H9 (cell line): ENCODE measurements at regions not wholly inside any gene's neighbourhood (a gene's known extent, or its start where the extent isn't known, plus 50 kb on each side); places are given as distances from the start of the nearest gene placed in this dataset.
A peak's percentile ranks its signal among the peaks of the same experiment; 100 is the strongest.

Experiments
- DNase-seq: peaks from one replicate; pipeline ENCODE4 v3.0.0-alpha.2; 2017
- H2AFZ ChIP-seq: one replicate; pipeline ENCODE4 v1.6.1; 2013; ENCODE audit warnings: mild to moderate bottlenecking, low read length, control low read depth, moderate library complexity
- H2AK5ac ChIP-seq: 2 replicates; pipeline ENCODE4 v1.6.1; 2013; ENCODE audit warnings: low read length, control low read depth, mixed read lengths; ENCODE audit not compliant: insufficient read length
- H2BK120ac ChIP-seq: one replicate; pipeline ENCODE4 v1.6.1; 2013; ENCODE audit warnings: low read depth, mild to moderate bottlenecking, low read length, control low read depth, inconsistent platforms; ENCODE audit not compliant: poor library complexity, severe bottlenecking
- H2BK12ac ChIP-seq: 2 replicates; pipeline ENCODE4 v1.6.1; 2013; ENCODE audit warnings: low read length, control low read depth, mixed read lengths, low read depth; ENCODE audit not compliant: insufficient read length
- H2BK15ac ChIP-seq: 2 replicates; pipeline ENCODE4 v1.6.1; 2013; ENCODE audit warnings: low read depth, low read length, control low read depth
- H2BK20ac ChIP-seq: one replicate; pipeline ENCODE4 v1.6.1; 2013; ENCODE audit warnings: low read depth, mild to moderate bottlenecking, low read length, control low read depth, inconsistent platforms; ENCODE audit not compliant: poor library complexity, severe bottlenecking
- H2BK5ac ChIP-seq: 2 replicates; pipeline ENCODE4 v1.6.1; 2013; ENCODE audit warnings: low read length, control low read depth, mixed read lengths; ENCODE audit not compliant: insufficient read length
- H3K14ac ChIP-seq: 2 replicates; pipeline ENCODE4 v1.6.1; 2013; ENCODE audit warnings: low read length, control low read depth; ENCODE audit not compliant: insufficient read depth
- H3K18ac ChIP-seq: 2 replicates; pipeline ENCODE4 v1.6.1; 2013; ENCODE audit warnings: low read depth, mild to moderate bottlenecking, mixed read lengths, low read length, control low read depth; ENCODE audit not compliant: insufficient read length
- H3K23ac ChIP-seq: 2 replicates; pipeline ENCODE4 v1.6.1; 2013; ENCODE audit warnings: low read length, control low read depth, mixed read lengths, low read depth; ENCODE audit not compliant: insufficient read length
- H3K23me2 ChIP-seq: 2 replicates; pipeline ENCODE4 v1.6.1; 2013; ENCODE audit warnings: low read depth, mild to moderate bottlenecking, mixed read lengths, low read length, control low read depth; ENCODE audit not compliant: insufficient read length, poor library complexity, severe bottlenecking
- H3K27ac ChIP-seq: 2 replicates; pipeline ENCODE4 v1.5.1; 2013; ENCODE audit warnings: low read length, control low read depth, mixed read lengths, low read depth; ENCODE audit not compliant: insufficient read length
- H3K27me3 ChIP-seq: 2 replicates; pipeline ENCODE4 v1.6.1; 2013; ENCODE audit warnings: low read length, control low read depth, inconsistent platforms; ENCODE audit not compliant: insufficient read depth
- H3K4ac ChIP-seq: 2 replicates; pipeline ENCODE4 v1.6.1; 2013; ENCODE audit warnings: low read depth, mild to moderate bottlenecking, control low read depth, inconsistent platforms, low read length, moderate library complexity
- H3K4me1 ChIP-seq: 2 replicates; pipeline ENCODE4 v1.6.1; 2013; ENCODE audit warnings: low read length, control low read depth, inconsistent platforms; ENCODE audit not compliant: insufficient read depth
- H3K4me2 ChIP-seq: 2 replicates; pipeline ENCODE4 v1.6.1; 2013; ENCODE audit warnings: low read length, control low read depth, mixed read lengths; ENCODE audit not compliant: insufficient read length, insufficient read depth
- H3K56ac ChIP-seq: 2 replicates; pipeline ENCODE4 v1.6.1; 2013; ENCODE audit warnings: low read depth, mild to moderate bottlenecking, mixed read lengths, low read length, control low read depth; ENCODE audit not compliant: insufficient read length
- H3K79me1 ChIP-seq: 2 replicates; pipeline ENCODE4 v1.6.1; 2013; ENCODE audit warnings: low read depth, mild to moderate bottlenecking, moderate library complexity, low read length, control low read depth, inconsistent platforms; ENCODE audit not compliant: insufficient read depth, poor library complexity, severe bottlenecking
- H3K79me2 ChIP-seq: 2 replicates; pipeline ENCODE4 v1.6.1; 2013; ENCODE audit warnings: low read length, control low read depth, inconsistent platforms; ENCODE audit not compliant: insufficient read depth
- H3K9ac ChIP-seq: 2 replicates; pipeline ENCODE4 v1.6.1; 2013; ENCODE audit warnings: low read length, control low read depth, mixed read lengths; ENCODE audit not compliant: insufficient read length; ENCODE audit errors: extremely low read depth
- H3K9me3 ChIP-seq: one replicate; pipeline ENCODE4 v1.6.1; 2013; ENCODE audit warnings: low read depth, low read length, inconsistent platforms; ENCODE audit not compliant: control insufficient read depth
- H3T11ph ChIP-seq: one replicate; pipeline ENCODE4 v1.6.1; 2013; ENCODE audit warnings: mild to moderate bottlenecking, low read length, control low read depth, inconsistent platforms
- H4K20me1 ChIP-seq: one replicate; pipeline ENCODE4 v1.6.1; 2013; ENCODE audit not compliant: control insufficient read depth, insufficient read length, insufficient read depth
- H4K5ac ChIP-seq: 2 replicates; pipeline ENCODE4 v1.6.1; 2013; ENCODE audit warnings: low read depth, mild to moderate bottlenecking, mixed read lengths, low read length, control low read depth; ENCODE audit not compliant: insufficient read length
- H4K8ac ChIP-seq: replicated peaks from 2 replicates; pipeline ENCODE4 v1.6.1; 2013; ENCODE audit warnings: low read length, control low read depth, mixed read lengths, low read depth; ENCODE audit not compliant: insufficient read length
- H4K91ac ChIP-seq: 2 replicates; pipeline ENCODE4 v1.6.1; 2013; ENCODE audit warnings: low read depth, mild to moderate bottlenecking, moderate library complexity, mixed read lengths, low read length, control low read depth; ENCODE audit not compliant: insufficient read length
- H3K27ac Mint-ChIP-seq, 3 experiments: 2 replicates in 2 of 3; 3 replicates in 1 of 3; pipeline ENCODE4 v1.8.0; 2020 to 2021; ENCODE audit warnings: mixed read lengths in 3 of 3, mild to moderate bottlenecking in 1 of 3, moderate library complexity in 1 of 3
- H3K27me3 Mint-ChIP-seq: 2 replicates; pipeline ENCODE4 v1.8.0; 2021; ENCODE audit warnings: low read depth, mild to moderate bottlenecking, moderate library complexity, mixed read lengths
- H3K36me3 Mint-ChIP-seq, 3 experiments: 2 replicates in 2 of 3; 3 replicates in 1 of 3; pipeline ENCODE4 v1.8.0; 2020 to 2021; ENCODE audit warnings: low read depth in 3 of 3, mixed read lengths in 3 of 3; ENCODE audit not compliant: insufficient read depth in 1 of 3
- H3K4me1 Mint-ChIP-seq, 2 experiments: 2 replicates each; pipeline ENCODE4 v1.8.0; 2020; ENCODE audit warnings: mixed read lengths in 2 of 2
- H3K4me3 Mint-ChIP-seq, 2 experiments: 2 replicates in 1 of 2; 3 replicates in 1 of 2; pipeline ENCODE4 v1.8.0; 2020 to 2021; ENCODE audit warnings: mild to moderate bottlenecking in 2 of 2, mixed read lengths in 2 of 2, moderate library complexity in 1 of 2
- H3K9me3 Mint-ChIP-seq, 2 experiments: 2 replicates in 1 of 2; 3 replicates in 1 of 2; pipeline ENCODE4 v1.8.0; 2020; ENCODE audit warnings: mild to moderate bottlenecking in 2 of 2, mixed read lengths in 2 of 2, moderate library complexity in 1 of 2
- WGBS: extraction: QIAGEN DNeasy Blood & Tissue Kit; methylation state at CpG from one replicate; pipeline ENCODE4 v1.1.7; 2013; ENCODE audit warnings: missing lambda C conversion rate, low lambda C conversion rate, mixed read lengths; ENCODE audit not compliant: insufficient read length; ENCODE audit errors: extremely low coverage; 5-methylcytosine and 5-hydroxymethylcytosine counted together
- TF ChIP-seq, protein P1 (sequence below): fragments of 200-600 bp; sonication (generic); conservative IDR thresholded peaks from 3 replicates; pipeline ENCODE4 v1.8.0; 2021; ENCODE audit warnings: antibody characterized with exemption, mild to moderate bottlenecking

- Histone ChIP-seq H2BK15ac (no peak overlapping the region), H3K56ac (no peak overlapping the region), H3K79me1 (no peaks in the 10 kb centered on the region), H4K5ac (no peak overlapping the region), H3K23ac (no peak overlapping the region), H4K8ac (no peak overlapping the region), H2BK12ac (no peak overlapping the region), H3K14ac (no peak overlapping the region), H4K20me1 (no peaks in the 10 kb centered on the region), H3K4me2 (no peak overlapping the region), H3K4ac (no peak overlapping the region), H3K27me3 (peaks cover 2% of the 10 kb centered on the region; the same call in 1 of the 2 replicates), H3K23me2 (peaks cover 4% of the 10 kb centered on the region), H3T11ph (no peak overlapping the region), H2AFZ (no peak overlapping the region), H3K27ac (no peak overlapping the region), H3K9me3 (no peaks in the 10 kb centered on the region), H2BK20ac (no peak overlapping the region), H3K18ac (no peak overlapping the region), H4K91ac (no peak overlapping the region), H2BK5ac (no peak overlapping the region), H2BK120ac (no peak overlapping the region), H3K79me2 (no peaks in the 10 kb centered on the region), H3K9ac (no peak overlapping the region), H2AK5ac (no peak overlapping the region), H3K4me1 (peaks cover 14% of the 10 kb centered on the region; the same call in 1 of the 2 replicates)
- H3K4me1 Mint-ChIP-seq, result peaks cover 67 to 70% of the 10 kb centered on the region in 2 experiments
- no peak for DNase-seq
- WGBS, result no CpG with 5 or more reads among the region's 3 CpGs
- peaks cover 9 to 16% (median 11%) of the 10 kb centered on the region in 3 experiments for H3K36me3 Mint-ChIP-seq
- peaks cover 14 to 18% of the 10 kb centered on the region in 2 experiments for H3K9me3 Mint-ChIP-seq
- peak overlapping the region in 1 of 2 experiments; percentile 48; a peak in 3 of 5 replicates for H3K4me3 Mint-ChIP-seq
- TF ChIP-seq, protein P1, sequence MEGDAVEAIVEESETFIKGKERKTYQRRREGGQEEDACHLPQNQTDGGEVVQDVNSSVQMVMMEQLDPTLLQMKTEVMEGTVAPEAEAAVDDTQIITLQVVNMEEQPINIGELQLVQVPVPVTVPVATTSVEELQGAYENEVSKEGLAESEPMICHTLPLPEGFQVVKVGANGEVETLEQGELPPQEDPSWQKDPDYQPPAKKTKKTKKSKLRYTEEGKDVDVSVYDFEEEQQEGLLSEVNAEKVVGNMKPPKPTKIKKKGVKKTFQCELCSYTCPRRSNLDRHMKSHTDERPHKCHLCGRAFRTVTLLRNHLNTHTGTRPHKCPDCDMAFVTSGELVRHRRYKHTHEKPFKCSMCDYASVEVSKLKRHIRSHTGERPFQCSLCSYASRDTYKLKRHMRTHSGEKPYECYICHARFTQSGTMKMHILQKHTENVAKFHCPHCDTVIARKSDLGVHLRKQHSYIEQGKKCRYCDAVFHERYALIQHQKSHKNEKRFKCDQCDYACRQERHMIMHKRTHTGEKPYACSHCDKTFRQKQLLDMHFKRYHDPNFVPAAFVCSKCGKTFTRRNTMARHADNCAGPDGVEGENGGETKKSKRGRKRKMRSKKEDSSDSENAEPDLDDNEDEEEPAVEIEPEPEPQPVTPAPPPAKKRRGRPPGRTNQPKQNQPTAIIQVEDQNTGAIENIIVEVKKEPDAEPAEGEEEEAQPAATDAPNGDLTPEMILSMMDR, result no peak
- peaks cover 10% of the 10 kb centered on the region for H3K27me3 Mint-ChIP-seq
- H3K27ac Mint-ChIP-seq, result peak overlapping the region in 2 of 3 experiments; percentile 4 to 80; a peak in 4 of 7 replicates
These were observed 98.1 kb upstream of the TAF11L2 start for GRCh38 chr5:17399931-17400330.
